CD4-positive, alpha-beta T cell treated with Interleukin-15 for 4 hours (primary cell): ENCODE measurements at regions not wholly inside any gene's neighbourhood (a gene's known extent, or its start where the extent isn't known, plus 50 kb on each side); places are given as distances from the start of the nearest gene placed in this dataset.

Experiments
- DNase-seq: peaks from one replicate; pipeline ENCODE4 v3.0.0-alpha.2; 2020; ENCODE audit warnings: low spot score

DNA sequence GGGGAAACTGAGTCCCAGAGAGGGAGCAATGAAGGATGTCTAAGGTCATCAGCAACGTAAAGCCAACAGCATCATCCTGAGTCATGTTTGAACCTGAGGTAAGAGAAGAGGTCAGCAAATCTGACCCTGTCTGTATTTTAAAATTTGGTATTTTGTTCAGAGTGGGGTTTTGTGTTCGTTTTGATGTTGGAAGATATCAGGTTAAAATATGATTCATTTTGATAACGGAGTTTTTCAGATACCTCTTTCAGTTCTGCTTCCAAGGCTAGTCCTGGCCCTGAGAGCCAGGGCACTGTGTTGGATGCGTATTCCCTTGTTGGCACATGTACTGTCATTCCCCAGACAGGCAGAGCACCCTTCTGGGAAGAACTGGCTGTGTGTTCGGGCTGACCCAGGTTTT lies 291.0 kb downstream of the NSG2 start:
- DNase-seq = no peak

DNA sequence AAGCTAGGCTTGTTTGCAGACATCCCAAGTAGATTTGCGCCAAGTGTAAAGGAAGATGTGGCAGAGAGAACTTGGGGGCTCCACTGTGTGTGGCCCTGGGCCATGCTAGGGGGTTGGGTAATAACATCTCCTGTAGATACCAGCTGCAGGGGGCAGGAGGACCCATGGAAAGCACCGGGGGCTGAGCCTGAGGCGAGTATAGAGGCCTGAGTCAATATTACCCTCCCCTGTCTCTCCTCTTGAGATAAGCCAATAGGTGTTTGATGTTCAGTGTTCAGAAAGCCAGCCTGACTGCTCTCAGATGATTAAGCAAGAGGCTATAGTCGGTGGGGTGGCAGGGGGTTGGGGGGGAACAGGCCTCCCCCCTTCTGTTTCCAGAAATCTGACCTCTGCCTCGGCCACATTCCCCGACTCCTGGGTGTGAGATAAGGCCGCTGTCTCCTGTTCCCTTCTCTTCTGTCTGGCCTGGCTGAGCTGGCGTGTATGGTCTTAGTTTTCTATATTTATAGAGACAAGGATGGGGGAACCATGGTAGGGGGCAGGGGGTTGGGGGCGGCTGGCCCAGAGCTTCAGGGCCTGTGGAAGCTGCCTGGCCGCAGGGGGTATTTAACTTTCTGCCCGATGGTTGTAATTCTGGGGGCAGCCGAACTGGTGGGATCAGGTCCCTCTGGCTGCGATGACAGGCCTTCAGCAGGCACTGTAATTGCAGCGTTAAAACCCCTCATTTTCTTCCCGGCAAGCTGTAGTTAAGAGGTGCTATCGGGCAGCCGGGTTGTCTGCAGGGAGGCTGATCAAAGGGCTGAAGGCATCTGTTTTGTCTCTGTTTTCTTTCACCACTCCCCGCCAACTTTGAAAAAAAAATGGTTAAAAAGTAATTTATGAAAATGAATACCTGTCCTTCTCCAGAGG lies 292.0 kb downstream of the NSG2 start:
- no peak for DNase-seq

GRCh38 chr5:174338185-174339010 lies 292.9 kb downstream of the NSG2 start:
- DNase-seq = no peak

GRCh38 chr5:174339130-174339529 lies 293.6 kb downstream of the NSG2 start:
- no peak for DNase-seq

GRCh38 chr5:174340226-174340625 lies 294.7 kb downstream of the NSG2 start:
- no peak for DNase-seq

- DNase-seq = no peak
Measured at GRCh38 chr5:174342696-174343095, 297.2 kb downstream of the NSG2 start.

GRCh38 chr5:174343826-174344225 lies 298.3 kb downstream of the NSG2 start:
- DNase-seq = no peak

- DNase-seq = no peak
Measured at GRCh38 chr5:174344335-174344734, 298.8 kb downstream of the NSG2 start.

DNA sequence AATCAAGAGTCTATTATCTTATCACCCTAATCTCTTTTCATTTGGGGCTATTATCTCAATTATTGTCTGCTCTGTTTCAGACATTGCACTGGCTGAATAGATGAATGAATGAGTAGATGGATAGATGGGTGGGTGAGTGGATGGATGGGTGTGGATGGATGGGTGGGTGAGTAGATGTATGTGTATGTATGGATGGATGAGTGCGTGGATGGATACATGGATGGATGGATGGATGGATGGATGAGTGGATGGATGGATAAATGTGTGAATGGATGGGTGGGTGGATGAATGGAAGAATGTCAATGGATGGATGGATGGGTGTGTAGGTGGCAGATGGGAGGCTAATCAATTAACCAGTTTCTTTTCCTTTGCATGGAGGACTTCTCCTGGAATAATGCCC lies 301.7 kb downstream of the NSG2 start:
- no peak for DNase-seq

- no peak for DNase-seq
Measured at GRCh38 chr5:174348311-174348981, 302.9 kb downstream of the NSG2 start.

DNA sequence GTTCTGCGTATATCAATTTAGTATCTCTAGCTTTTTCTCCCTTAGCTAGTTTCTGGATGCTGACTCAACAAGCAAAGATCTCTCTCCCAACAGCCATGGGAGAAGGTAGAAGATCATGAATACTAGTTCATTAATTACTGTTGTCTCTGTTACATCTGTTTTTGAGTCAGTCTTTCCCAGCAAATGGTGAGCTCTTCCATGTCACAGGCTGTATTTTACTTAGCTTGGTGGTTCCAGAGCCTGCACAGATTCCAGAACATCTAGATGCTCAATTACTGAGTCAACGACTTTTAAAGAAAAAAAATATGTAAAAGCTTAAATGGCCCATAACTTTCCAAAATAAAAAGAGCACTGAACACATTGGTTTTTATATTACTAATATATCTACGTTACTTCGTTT lies 307.2 kb downstream of the NSG2 start:
- no peak for DNase-seq

GRCh38 chr5:174354571-174354970 lies 309.1 kb downstream of the NSG2 start:
- no peak for DNase-seq

- DNase-seq = no peak
Measured at GRCh38 chr5:174355208-174355612, 309.7 kb downstream of the NSG2 start.

GRCh38 chr5:174355995-174356394 lies 310.5 kb downstream of the NSG2 start:
- DNase-seq = no peak

GRCh38 chr5:174356536-174356935 lies 311.0 kb downstream of the NSG2 start:
- no peak for DNase-seq

GRCh38 chr5:174358276-174358675 lies 312.8 kb downstream of the NSG2 start:
- no peak for DNase-seq

GRCh38 chr5:174359071-174359470 lies 313.6 kb downstream of the NSG2 start:
- no peak for DNase-seq

- DNase-seq = no peak
Measured at GRCh38 chr5:174362514-174362913, 317.0 kb downstream of the NSG2 start.

GRCh38 chr5:174363934-174364333 lies 318.4 kb downstream of the NSG2 start:
- no peak for DNase-seq

DNA sequence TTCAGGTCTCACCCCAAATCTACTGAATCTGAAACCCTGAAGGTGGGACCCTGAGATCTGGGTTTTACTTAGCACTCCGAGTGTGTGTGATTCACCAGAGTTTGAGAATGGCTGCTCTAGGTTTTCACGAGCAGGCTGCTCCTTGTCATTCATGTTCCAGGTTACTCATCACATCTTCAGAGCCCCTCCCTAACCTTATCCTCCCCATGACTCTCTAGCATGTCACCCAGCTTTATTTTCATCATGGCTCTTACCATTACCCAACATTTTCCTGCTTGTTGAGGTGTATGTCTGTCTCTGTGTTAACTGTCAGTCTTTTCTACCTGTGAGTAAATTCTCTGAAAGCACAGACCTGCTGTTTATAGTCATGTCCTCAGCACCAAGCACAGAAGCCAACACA lies 319.2 kb downstream of the NSG2 start:
- DNase-seq = no peak

DNA sequence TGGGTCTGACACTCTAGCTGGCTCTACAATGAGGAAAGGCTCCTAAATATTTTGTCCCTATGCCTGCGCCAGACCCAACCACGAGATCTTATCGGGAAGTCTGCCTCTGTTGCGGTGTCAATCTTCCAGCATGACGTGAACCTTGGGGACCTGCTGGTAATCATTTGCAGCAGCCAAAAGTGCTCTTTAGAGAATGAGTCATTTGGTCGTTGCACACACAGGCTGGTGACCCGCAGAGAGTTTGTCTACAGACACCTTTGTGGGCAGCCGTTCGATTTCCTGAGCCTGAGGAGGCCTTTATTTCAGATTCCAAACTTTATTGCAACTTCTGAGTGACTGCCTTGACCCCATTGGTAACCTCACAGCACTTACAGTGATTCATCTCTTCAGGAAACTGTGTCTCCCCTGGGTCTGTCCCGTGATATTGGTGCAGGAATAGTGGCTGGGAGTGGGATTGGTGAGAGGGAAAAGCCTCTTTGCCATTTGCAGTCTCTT lies 326.1 kb downstream of the NSG2 start:
- no peak for DNase-seq

DNA sequence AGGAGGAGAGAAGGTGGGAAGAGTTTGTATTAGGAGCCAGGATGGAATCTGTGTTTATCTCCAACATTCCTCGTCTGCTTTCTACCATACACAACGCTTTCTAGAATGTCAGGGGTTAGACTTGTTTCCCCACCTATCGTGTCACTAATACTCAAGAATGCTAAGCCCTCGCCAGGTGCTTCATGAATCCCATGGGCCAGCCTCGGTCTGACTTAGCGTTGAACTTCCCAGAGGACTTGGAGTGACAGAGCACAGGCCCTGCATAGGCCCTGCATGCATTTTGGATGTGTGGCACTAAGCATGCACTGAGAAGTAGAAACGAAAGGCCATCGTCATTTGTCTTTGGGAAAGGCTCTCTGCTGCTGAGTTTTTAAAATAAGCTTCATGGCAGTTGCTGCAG lies 328.7 kb downstream of the NSG2 start:
- DNase-seq = no peak
